ENCODE measurements at regions not wholly inside any gene's neighbourhood (a gene's known extent, or its start where the extent isn't known, plus 50 kb on each side); places are given as distances from the start of the nearest gene placed in this dataset.

DNA sequence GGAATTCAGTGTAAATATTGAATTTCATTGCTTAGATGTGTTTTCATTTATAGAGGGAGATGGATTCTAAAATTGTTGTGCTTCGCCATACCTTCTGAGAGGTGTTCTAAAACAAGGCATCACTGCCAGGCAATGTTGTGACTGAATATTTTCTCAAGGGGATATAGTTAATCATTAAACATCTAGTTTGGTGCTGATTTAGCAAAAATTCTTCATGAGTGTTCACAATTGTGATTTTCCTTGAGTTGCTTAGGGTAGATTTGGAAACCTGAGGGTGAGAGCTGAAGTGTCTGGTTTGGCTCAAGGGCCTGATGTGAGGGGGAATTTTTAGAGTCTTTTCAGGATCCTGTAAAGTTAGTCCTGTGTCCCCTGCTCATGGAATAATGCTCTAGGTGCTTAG lies 104.5 kb downstream of the MAT2B start:
- Mint-ChIP-seq H3K27me3 (no peaks in the 10 kb centered on the region), H3K27ac (no peak overlapping the region), H3K9me3 (no peaks in the 10 kb centered on the region), H3K36me3 (no peaks in the 10 kb centered on the region), H3K4me1 (no peaks in the 10 kb centered on the region), H3K4me3 (no peak overlapping the region)
- no peak for DNase-seq

DNA sequence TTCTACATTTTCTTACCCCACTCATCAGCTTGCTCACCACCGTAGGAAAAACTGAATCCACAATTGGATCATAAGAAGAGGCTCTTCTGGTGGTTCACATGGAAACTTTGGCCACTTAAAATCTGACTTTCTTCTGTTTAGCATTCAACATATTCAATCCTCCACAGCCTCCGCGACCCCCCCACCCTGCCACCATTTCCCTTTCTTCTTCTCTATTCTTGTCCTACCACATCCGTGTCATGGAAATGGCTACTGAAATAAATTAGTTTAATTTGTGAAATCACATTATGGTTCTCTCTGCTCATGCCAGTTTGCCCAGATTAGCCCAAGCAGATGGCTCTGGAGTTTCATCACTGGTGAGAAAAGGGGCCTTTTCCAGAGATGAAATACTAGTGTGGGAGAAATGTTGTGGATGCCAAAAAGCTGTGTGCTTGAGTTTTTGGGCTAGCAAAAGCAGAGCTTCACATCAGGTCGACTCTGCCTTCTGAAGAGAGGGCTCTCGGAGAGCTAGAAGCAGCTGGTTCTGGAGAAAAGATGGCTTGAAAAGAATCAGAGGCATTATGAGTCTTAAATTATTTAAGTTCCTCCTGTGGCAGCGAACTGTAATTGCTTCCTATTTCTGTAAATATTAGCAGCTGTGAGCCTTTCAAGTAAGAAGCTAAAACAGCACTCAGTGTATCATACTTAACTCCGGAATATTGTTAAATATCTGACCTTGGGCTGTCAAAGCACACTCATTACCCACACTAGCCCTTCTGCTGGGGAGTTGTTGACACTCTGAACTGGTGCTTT lies 107.1 kb downstream of the MAT2B start:
- Mint-ChIP-seq H3K27me3 (no peaks in the 10 kb centered on the region), H3K27ac (no peak overlapping the region), H3K4me1 (no peaks in the 10 kb centered on the region), H3K36me3 (no peaks in the 10 kb centered on the region), H3K9me3 (no peaks in the 10 kb centered on the region), H3K4me3 (no peak overlapping the region)
- no peak for DNase-seq

DNA sequence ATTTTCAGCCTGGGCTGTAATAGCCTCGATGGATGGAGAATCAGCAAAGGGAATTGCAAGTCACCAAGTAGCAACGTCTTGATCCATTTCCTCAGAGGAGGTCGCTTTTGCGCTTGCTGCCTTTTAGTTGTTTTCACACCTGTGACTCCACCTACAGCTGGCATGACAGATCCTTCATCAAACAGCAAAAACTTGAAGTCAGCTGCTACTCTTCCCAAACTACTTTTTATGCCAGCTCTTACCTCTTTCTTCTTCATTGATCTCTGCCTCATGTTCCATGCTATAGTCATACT lies 107.7 kb downstream of the MAT2B start:
- DNase-seq: no peak
- H3K4me3 Mint-ChIP-seq: no peak overlapping the region
- H3K27ac Mint-ChIP-seq: no peak overlapping the region
- no peaks in the 10 kb centered on the region for H3K36me3 Mint-ChIP-seq
- H3K4me1 Mint-ChIP-seq: no peaks in the 10 kb centered on the region
- H3K9me3 Mint-ChIP-seq: no peaks in the 10 kb centered on the region
- H3K27me3 Mint-ChIP-seq: no peaks in the 10 kb centered on the region

DNA sequence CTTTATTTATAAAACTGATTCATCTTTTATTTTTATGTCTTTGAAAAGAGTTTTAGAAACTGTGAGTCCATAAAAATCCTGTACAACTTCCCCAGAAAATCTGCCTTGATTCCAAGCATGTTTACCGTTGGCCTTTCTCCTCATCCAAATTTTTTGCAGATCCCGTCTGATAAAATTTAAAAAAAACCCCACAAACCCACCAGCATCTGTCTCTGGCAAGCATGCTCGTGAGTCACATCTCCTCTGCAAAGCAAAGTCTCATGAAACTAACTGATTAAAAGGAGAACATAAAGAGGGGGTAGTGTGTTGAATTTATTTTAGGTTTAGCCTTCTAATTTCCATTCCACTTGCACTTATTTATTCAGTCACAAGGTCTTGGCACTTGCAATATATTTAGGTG lies 109.4 kb downstream of the MAT2B start:
- Mint-ChIP-seq H3K36me3 (no peaks in the 10 kb centered on the region), H3K4me1 (no peaks in the 10 kb centered on the region), H3K9me3 (no peaks in the 10 kb centered on the region), H3K4me3 (no peak overlapping the region), H3K27ac (no peak overlapping the region), H3K27me3 (no peaks in the 10 kb centered on the region)
- no peak for DNase-seq

DNA sequence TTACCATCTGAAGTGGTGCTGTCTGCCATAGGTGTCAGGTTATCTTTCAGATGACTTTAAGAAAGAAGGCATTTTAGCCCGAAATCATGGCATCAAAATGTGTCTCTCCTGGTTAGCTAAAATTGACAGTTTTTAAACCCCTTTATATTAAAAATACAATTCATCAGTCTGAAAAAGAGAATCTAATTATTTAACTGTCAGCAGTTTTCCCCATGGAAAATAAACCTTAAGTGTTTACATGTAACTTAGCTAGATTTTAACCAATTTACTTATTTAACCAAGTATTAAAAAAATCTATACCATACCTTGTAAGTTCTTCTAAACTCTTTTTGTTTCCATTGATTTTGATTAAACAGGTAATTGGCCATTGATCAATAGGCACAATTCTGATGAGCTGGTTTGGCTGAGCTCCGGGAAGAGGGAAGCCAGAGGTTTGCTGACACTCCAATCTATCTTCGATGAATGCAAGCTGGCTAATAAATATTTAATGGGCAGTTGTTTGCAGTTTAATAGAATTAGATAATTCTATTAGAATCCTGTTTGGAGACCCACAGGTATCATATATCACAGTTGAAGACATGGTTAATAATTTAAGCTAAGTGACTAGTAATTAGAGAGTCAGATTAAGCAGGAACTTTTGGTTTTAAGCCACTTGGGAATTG lies 114.0 kb downstream of the MAT2B start:
- H3K4me3 Mint-ChIP-seq: no peak overlapping the region
- no peak overlapping the region for H3K27ac Mint-ChIP-seq
- no peaks in the 10 kb centered on the region for H3K36me3 Mint-ChIP-seq
- no peaks in the 10 kb centered on the region for H3K9me3 Mint-ChIP-seq
- H3K4me1 Mint-ChIP-seq: no peaks in the 10 kb centered on the region
- no peaks in the 10 kb centered on the region for H3K27me3 Mint-ChIP-seq
- no peak for DNase-seq

DNA sequence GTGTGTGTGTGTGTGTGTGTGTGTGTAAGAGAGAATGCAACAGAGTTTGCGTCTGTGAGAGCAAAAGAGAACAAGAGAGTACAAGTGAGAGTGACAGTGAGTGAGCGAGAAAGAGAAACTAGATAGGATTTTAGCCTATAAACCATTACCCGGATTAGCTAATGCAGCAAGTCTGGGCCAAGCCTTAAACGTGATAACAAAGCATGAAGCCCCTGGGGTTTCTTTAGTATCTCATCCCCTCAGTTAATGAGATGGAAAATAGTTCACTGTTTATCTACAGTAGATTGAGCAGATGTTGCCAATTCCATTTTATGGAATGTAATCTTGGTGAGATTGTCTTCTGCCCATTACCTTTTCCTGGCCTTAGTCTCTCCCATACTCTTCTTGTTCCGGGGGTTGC lies 114.5 kb downstream of the MAT2B start:
- Mint-ChIP-seq H3K4me3 (no peak overlapping the region), H3K36me3 (no peaks in the 10 kb centered on the region), H3K9me3 (no peaks in the 10 kb centered on the region)

DNA sequence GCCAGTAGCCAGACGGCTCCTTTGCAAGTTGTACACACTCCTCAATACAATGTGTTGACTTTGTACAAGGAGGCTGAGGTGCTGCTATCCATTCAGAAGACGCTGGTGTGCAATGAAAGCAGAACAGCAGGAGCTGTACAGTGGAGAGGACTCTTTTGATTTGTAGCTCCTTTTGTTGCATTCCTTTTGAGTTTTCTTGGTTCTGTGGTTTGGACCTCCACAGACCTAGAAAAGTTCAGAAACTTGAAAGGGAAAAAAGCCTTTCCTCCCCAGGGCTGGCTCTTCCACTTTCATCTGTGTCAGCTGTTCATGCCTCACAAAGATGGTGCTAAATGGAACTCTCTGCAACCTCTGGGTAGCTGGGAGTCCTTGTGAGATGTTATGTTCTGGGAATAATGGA lies 117.4 kb downstream of the MAT2B start:
- H3K4me3 Mint-ChIP-seq: no peak overlapping the region
- no peaks in the 10 kb centered on the region for H3K9me3 Mint-ChIP-seq
- no peak for DNase-seq
- H3K27ac Mint-ChIP-seq: no peak overlapping the region
- no peaks in the 10 kb centered on the region for H3K4me1 Mint-ChIP-seq
- H3K27me3 Mint-ChIP-seq: no peaks in the 10 kb centered on the region
- H3K36me3 Mint-ChIP-seq: no peaks in the 10 kb centered on the region

More for the DNA sequence above, 114.5 kb downstream of the MAT2B start:
- Mint-ChIP-seq H3K27me3 (no peaks in the 10 kb centered on the region), H3K4me1 (no peaks in the 10 kb centered on the region), H3K27ac (no peak overlapping the region)
- no peak for DNase-seq

DNA sequence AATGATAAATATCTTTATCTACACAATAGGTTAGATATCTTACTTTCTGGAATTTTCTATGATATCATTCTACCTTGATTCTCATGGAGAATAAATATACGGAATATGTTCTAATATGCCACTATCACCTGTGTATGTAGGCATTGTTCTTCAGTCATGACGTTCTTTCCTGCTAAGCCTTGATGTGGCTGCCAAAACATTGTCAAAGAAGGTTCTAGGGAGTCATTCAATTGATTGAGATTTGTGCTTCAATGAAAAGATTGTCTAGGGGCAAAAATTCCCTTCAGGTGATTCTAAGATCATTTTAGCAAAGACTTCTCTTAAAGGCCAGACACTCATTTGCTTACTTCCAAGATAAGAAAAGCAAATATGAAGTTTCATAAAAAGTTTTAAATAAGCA lies 118.1 kb downstream of the MAT2B start:
- Mint-ChIP-seq H3K4me1 (no peaks in the 10 kb centered on the region), H3K36me3 (no peaks in the 10 kb centered on the region), H3K4me3 (no peak overlapping the region), H3K9me3 (no peaks in the 10 kb centered on the region), H3K27ac (no peak overlapping the region), H3K27me3 (no peaks in the 10 kb centered on the region)
- DNase-seq: no peak

DNA sequence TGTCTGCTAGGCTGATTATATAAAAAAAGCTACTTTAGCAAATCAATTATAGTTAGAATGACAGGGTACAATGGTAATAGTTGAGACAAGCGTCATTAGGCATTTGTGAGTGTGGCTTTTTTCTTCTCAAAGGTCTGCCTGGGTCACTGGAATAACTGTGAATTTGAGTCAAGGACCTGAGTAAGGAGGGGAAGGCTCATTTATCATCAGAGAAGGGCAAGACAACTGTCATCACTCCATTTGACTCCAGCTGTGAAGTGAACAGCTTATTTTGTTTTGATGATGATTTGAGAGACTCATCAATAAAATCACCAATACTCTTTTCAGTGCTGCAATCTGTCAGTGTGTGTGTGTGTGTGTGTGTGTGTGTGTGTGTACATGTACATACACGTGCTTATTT lies 118.6 kb downstream of the MAT2B start:
- H3K36me3 Mint-ChIP-seq: no peaks in the 10 kb centered on the region
- H3K27ac Mint-ChIP-seq: no peak overlapping the region
- H3K27me3 Mint-ChIP-seq: no peaks in the 10 kb centered on the region
- no peak for DNase-seq
- H3K4me1 Mint-ChIP-seq: no peaks in the 10 kb centered on the region
- no peak overlapping the region for H3K4me3 Mint-ChIP-seq
- no peaks in the 10 kb centered on the region for H3K9me3 Mint-ChIP-seq

DNA sequence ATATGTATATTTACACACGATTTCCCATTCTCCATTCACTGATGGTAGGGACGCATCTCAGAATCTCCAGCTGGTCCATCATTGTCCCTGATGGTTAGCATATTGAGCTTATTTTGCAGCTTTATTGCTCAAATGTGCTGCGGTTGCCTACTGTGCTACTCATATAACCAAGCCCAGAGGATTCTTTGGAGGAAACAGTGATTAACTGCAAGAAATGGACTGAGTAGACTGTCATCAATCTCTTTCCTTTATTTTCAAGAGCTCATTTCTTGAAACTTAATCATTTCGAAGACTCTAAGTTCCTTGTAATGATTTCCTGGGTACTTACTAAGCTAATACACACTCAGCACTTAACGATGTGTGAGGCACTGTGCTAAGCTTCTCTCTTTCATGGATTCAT lies 119.0 kb downstream of the MAT2B start:
- no peaks in the 10 kb centered on the region for H3K9me3 Mint-ChIP-seq
- no peaks in the 10 kb centered on the region for H3K36me3 Mint-ChIP-seq
- H3K4me3 Mint-ChIP-seq: no peak overlapping the region
- no peaks in the 10 kb centered on the region for H3K27me3 Mint-ChIP-seq
- H3K27ac Mint-ChIP-seq: no peak overlapping the region
- DNase-seq: no peak
- no peaks in the 10 kb centered on the region for H3K4me1 Mint-ChIP-seq

DNA sequence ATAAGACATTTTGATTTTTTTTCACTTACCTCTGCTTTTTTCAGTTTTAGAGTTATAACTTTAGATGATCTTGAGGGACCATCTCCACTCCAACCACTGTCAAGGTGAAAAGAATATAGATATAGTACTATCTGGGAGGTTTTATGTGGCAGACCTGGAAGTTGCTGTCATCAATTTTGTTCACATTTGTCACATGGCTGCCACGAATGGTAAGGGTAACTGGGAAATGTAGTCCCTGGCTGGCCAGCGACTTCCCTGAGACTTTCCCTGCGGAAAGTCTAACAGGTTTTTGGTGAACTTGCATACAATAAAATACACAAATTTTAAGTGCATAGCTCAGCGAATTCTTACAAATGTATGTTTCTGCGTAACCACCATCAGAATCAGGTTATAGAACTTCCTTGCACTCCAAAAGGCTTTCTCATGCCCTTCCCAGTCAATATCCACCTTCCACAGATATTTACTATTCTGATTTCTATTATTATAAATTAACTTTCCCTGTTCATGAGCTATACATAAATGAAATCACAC lies 121.5 kb downstream of the MAT2B start:
- no peaks in the 10 kb centered on the region for H3K27me3 Mint-ChIP-seq
- no peak for DNase-seq
- H3K9me3 Mint-ChIP-seq: peaks cover 1% of the 10 kb centered on the region
- H3K4me3 Mint-ChIP-seq: no peak overlapping the region
- no peaks in the 10 kb centered on the region for H3K4me1 Mint-ChIP-seq
- no peak overlapping the region for H3K27ac Mint-ChIP-seq
- H3K36me3 Mint-ChIP-seq: no peaks in the 10 kb centered on the region

DNA sequence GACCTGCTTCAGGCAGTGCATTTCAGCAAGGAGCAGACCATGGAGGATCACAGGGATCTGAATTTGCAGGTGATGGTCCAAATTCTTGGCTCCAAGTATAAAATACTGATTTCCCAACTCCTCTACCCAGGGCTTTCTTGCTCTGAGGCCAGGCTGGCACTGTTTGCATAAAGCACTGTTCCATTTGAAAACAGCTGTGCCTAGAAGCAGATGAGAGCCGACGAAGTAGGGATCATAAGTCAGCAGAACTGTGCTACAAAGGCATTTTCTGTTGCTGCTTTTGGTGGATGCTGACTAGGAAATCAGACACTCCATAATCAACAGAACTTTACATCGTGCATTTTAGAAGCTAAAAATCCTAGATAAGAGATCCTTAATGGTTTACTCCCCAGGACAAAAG lies 126.4 kb downstream of the MAT2B start:
- no peaks in the 10 kb centered on the region for H3K36me3 Mint-ChIP-seq

DNA sequence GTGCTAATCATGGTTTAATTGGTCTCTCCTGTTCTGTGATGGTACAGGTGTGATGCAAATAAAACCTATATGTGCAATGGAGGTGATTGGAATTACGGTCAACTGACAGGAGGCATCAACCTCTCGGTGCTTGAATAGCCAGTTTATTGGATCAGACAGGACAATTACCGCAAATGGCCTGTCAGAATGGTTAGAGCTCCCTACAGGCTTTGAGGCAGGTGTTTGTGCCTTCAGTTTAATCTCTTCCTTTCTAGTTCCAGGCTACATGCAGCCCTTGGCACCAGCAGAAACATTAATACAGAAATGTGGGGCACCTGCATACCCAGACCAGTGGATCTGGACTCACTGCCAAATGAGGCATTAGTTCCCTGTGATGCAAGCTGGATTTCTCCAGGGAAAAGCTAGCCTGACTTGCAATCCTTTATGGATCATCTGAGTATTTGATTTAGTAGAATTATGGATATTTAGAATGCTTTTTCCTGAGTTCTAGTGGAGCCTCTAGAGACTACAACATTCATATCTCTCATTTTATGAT lies 128.6 kb downstream of the MAT2B start:
- Mint-ChIP-seq H3K4me1 (no peaks in the 10 kb centered on the region), H3K27ac (no peak overlapping the region), H3K36me3 (no peaks in the 10 kb centered on the region), H3K27me3 (peaks cover 6% of the 10 kb centered on the region), H3K4me3 (no peak overlapping the region), H3K9me3 (peaks cover 3% of the 10 kb centered on the region)
- no peak for DNase-seq

More for the DNA sequence above, 126.4 kb downstream of the MAT2B start:
- Mint-ChIP-seq H3K27me3 (no peaks in the 10 kb centered on the region), H3K4me3 (no peak overlapping the region), H3K4me1 (no peaks in the 10 kb centered on the region), H3K9me3 (peaks cover 1% of the 10 kb centered on the region), H3K27ac (no peak overlapping the region)
- DNase-seq: no peak

DNA sequence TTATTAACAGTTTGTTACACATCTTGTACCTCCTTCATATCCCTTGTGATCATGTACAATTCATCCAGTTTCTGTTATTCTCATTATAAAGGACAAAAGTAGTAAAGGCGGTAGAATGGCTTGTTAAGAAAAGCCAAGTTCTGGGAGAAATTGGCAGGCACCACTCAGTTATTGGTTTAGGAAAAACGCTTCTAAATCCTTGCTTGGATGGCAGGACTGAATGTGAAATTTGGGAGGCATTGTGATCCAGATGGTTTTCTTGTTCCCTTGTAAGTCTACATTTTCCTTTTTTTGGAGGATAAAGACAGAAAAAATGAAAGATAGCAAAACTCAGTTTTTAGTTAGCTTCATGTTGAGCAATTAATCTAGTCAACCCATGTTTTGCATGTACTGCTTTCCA lies 130.2 kb downstream of the MAT2B start:
- no peak for DNase-seq
- H3K36me3 Mint-ChIP-seq: no peaks in the 10 kb centered on the region
- H3K27ac Mint-ChIP-seq: no peak overlapping the region
- no peak overlapping the region for H3K4me3 Mint-ChIP-seq
- peaks cover 11% of the 10 kb centered on the region for H3K27me3 Mint-ChIP-seq
- H3K4me1 Mint-ChIP-seq: no peaks in the 10 kb centered on the region
- H3K9me3 Mint-ChIP-seq: peaks cover 2% of the 10 kb centered on the region

DNA sequence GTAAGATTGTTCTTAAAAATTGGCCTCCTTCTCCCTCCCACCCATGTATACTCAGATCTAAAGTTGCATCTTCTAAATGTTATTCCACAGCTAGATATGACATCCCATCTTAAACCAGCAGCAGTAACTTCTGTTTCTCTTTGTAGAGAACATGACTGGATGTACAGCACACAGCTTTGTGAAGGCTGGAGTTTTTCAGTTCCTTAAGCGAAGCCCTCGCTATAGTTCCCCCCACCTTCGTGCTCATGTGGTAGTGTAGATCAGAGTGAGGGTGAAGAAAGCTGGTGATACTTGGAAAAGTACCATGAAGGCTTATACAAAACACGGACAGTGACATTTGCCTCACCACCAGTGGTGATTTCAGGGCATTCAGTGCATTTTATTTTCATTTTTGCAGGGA lies 137.5 kb downstream of the MAT2B start:
- no peak overlapping the region for H3K4me3 Mint-ChIP-seq
- H3K27me3 Mint-ChIP-seq: peaks cover 11% of the 10 kb centered on the region
- H3K27ac Mint-ChIP-seq: no peak overlapping the region
- H3K9me3 Mint-ChIP-seq: peaks cover under 1% of the 10 kb centered on the region
- no peak for DNase-seq
- no peaks in the 10 kb centered on the region for H3K4me1 Mint-ChIP-seq
- H3K36me3 Mint-ChIP-seq: no peaks in the 10 kb centered on the region

Measured in activated naive CD8-positive, alpha-beta T cell treated with anti-CD3 and anti-CD28 coated beads for 36 hours (primary cell).